HEK293T (cell line): ENCODE measurements at regions not wholly inside any gene's neighbourhood (a gene's known extent, or its start where the extent isn't known, plus 50 kb on each side); places are given as distances from the start of the nearest gene placed in this dataset.

Source experiments
- ARNT ChIP-seq: fragments of 450-650 bp; IDR thresholded peaks from 2 replicates; pipeline ENCODE4 v1.6.1; 2017; ENCODE audit warnings: mild to moderate bottlenecking
- BHLHE40 ChIP-seq: fragments of 450-650 bp; IDR thresholded peaks from 2 replicates; pipeline ENCODE4 v1.6.1; 2016; ENCODE audit warnings: mild to moderate bottlenecking, moderate library complexity, borderline replicate concordance
- L3MBTL2 ChIP-seq: fragments of 450-650 bp; conservative IDR thresholded peaks from 2 replicates; pipeline ENCODE4 v1.6.1; 2016; ENCODE audit warnings: mild to moderate bottlenecking

DNA sequence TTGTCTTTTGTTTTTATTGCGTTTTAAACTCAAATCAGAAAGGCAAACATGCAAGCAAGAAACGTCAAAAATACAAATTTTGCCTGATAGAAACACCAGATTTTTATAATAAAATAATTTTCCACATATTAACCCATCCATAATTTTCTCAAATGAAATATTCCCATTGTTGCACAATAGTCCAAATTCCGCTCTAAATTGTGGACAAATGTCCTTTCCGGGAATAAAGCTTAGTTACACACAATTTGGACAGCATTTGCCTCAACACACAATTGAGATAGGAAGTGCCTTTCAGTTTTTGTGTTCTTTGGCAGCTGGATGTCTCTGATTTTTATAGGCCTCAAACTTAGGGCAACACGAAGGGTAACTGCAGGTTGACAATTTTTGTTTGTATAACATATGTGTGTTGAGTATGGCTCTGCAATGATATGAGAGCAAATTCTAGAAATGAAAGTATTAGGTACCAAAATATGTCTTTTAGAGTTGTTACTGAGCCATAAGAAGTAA, 105.8 kb downstream of the DIO2 start:
- no peak for TF ChIP-seq ARNT
- no peak for TF ChIP-seq BHLHE40
- TF ChIP-seq L3MBTL2: no peak
